ENCODE measurements at regions not wholly inside any gene's neighbourhood (a gene's known extent, or its start where the extent isn't known, plus 50 kb on each side); places are given as distances from the start of the nearest gene placed in this dataset.

- ChIA-PET POLR2A (no interaction called here), CTCF (no interaction called here)
- no peak overlapping the region for H3K4me3 ChIP-seq (ENCODE audit: low read depth, low read length)
- no peak for DNase-seq (ENCODE audit: low read depth, low spot score)
- TF ChIP-seq CTCF (IDR thresholded peaks at IDR 0.05; ENCODE audit: insufficient read depth, low read length, missing control alignments) = no peak
Measured at GRCh38 chr1:87179851-87180519, 148.7 kb upstream of the LMO4 start.

GRCh38 chr1:87180682-87181081 lies 148.0 kb upstream of the LMO4 start:
- no peak for DNase-seq (ENCODE audit: low read depth, low spot score)
- H3K4me3 ChIP-seq (ENCODE audit: low read depth, low read length) = no peak overlapping the region
- CTCF ChIA-PET = interaction anchor here (0.6 kb wide), 1 partner anchor 11 kb away, joined by 3 read pairs; no protein-coding TSS in a partner anchor
- POLR2A ChIA-PET = no interaction called here
- no peak for TF ChIP-seq CTCF (IDR thresholded peaks at IDR 0.05; ENCODE audit: insufficient read depth, low read length, missing control alignments)

DNA sequence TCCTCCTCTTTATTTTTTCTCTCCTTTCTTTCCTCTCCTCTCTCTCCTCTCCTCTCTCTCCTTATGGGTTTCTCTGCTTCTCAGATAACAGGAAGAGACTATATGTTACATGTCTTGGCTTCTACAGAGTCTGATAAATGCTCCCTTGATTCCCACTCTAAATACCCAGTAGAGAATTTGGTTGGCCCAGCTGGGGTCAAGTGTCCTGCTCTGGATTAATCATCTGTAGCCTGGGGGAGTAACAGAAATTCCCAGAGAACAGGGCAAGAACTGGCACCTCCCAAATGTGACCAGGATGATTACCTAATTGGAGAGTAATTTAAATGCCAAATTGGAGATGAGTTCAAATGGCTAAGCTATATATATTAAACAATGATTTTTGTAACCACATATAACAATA lies 146.1 kb upstream of the LMO4 start:
- POLR2A ChIA-PET = no interaction called here
- TF ChIP-seq CTCF (IDR thresholded peaks at IDR 0.05; ENCODE audit: insufficient read depth, low read length, missing control alignments) = no peak
- no peak overlapping the region for H3K4me3 ChIP-seq (ENCODE audit: low read depth, low read length)
- CTCF ChIA-PET = interaction anchor here (1.3 kb wide), 1 partner anchor 30 kb away, joined by 3 read pairs; no protein-coding TSS in a partner anchor
- DNase-seq (ENCODE audit: low read depth, low spot score) = no peak

DNA sequence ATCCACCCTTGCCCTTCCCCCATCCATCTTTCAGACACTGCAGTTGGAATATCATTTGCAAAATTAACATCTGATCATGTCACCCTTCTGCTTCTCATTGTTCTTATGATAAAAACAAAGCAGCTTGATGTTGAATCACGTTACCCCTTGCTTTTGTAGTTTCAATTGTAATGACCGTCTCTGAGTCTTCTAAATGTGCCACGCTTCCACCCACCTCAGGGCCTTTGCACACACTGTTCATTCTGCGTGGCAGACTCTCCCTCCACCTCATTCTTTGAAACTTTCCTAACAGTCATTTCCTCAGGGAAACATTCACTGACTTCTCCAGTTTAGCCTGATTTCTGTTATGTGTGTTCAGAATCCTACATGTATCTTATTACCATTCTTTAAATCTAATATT lies 143.6 kb upstream of the LMO4 start:
- POLR2A ChIA-PET = no interaction called here
- CTCF ChIA-PET = no interaction called here
- DNase-seq (ENCODE audit: low read depth, low spot score) = no peak
- no peak for TF ChIP-seq CTCF (IDR thresholded peaks at IDR 0.05; ENCODE audit: insufficient read depth, low read length, missing control alignments)
- no peak overlapping the region for H3K4me3 ChIP-seq (ENCODE audit: low read depth, low read length)

DNA sequence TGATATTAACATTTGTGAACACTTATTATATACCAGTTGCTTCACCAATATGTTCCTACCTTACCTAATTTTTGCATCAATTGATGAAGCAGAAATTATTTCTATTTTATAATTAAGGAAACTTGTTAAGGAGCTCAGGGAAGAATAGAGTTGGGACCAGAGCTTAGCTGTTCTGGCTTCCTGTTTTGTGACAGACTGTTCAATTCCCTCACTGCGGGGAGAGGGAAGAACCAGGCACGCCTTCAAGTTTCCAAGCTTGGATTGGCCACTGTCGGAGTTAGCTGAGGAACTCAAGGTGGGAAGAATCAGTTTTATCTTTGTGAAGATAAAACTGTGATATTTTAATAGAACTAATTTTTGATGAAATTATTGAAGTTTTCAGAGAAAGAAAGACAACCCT lies 142.3 kb upstream of the LMO4 start:
- H3K4me3 ChIP-seq (ENCODE audit: low read depth, low read length) = no peak overlapping the region
- ChIA-PET POLR2A (no interaction called here), CTCF (interaction anchor here (1.4 kb wide), 1 partner anchor 18 kb away, joined by 4 read pairs; no protein-coding TSS in a partner anchor)
- TF ChIP-seq CTCF (IDR thresholded peaks at IDR 0.05; ENCODE audit: insufficient read depth, low read length, missing control alignments) = no peak
- no peak for DNase-seq (ENCODE audit: low read depth, low spot score)

- no peak overlapping the region for H3K4me3 ChIP-seq (ENCODE audit: low read depth, low read length)
- ChIA-PET POLR2A (no interaction called here), CTCF (no interaction called here)
- no peak for TF ChIP-seq CTCF (IDR thresholded peaks at IDR 0.05; ENCODE audit: insufficient read depth, low read length, missing control alignments)
- no peak for DNase-seq (ENCODE audit: low read depth, low spot score)
Measured at GRCh38 chr1:87188640-87189039, 140.0 kb upstream of the LMO4 start.

Data from AG04449 (cell line).